A549 (cell line): ENCODE measurements at regions not wholly inside any gene's neighbourhood (a gene's known extent, or its start where the extent isn't known, plus 50 kb on each side); places are given as distances from the start of the nearest gene placed in this dataset.

Experiments
- ATAC-seq, 2 experiments: fragments of 200-7000 bp in 1 of 2; fragments of >200 bp in 1 of 2; cut with Nextera tagmentation in 1 of 2; cut with Tn5 transposase in 1 of 2; 3 replicates each; pipeline versions ENCODE4 v1.8.0 to v1.9.1; 2018 to 2020; ENCODE audit warnings: mild to moderate bottlenecking in 1 of 2, moderate library complexity in 1 of 2
- CTCF ChIA-PET: fragments of 300-600 bp; sonication (Branson Sonifier 250); formaldehyde crosslinking; extraction: SDS; loops from one replicate; lab custom pipeline; 2021; ENCODE audit warnings: antibody characterized with exemption, inconsistent platforms; lab: Yijun Ruan, JAX
- POLR2A ChIA-PET: fragments of 350-600 bp; formaldehyde crosslinking; extraction: SDS; loops from one replicate; lab custom pipeline; 2021; ENCODE audit warnings: antibody characterized with exemption, inconsistent platforms; lab: Yijun Ruan, JAX
- DNase-seq, 2 experiments: peaks; one replicate each; pipeline versions ENCODE4 v3.0.0 to v3.0.0-alpha.2; 2011 to 2016; ENCODE audit warnings: low read depth in 1 of 2, low spot score in 1 of 2
- FAIRE-seq: peaks from 2 replicates; lab custom pipeline; 2011; peaks lifted over from hg19 to GRCh38; lab: Jason Lieb, UNC
- H3K27ac ChIP-seq, 2 experiments: fragments of >200 bp; sonication (Bioruptor Twin); formaldehyde crosslinking; 3 replicates each; pipeline ENCODE4 v1.5.1; 2016 to 2017
- H3K4me1 ChIP-seq: fragments of >200 bp; sonication (Bioruptor Twin); formaldehyde crosslinking; 3 replicates; pipeline ENCODE4 v1.6.1; 2016
- H3K4me2 ChIP-seq: fragments of >200 bp; sonication (Bioruptor Twin); formaldehyde crosslinking; 3 replicates; pipeline ENCODE4 v1.6.1; 2016
- H3K4me3 ChIP-seq: fragments of >200 bp; sonication (Bioruptor Twin); formaldehyde crosslinking; 3 replicates; pipeline ENCODE4 v1.5.1; 2016
- H3K9me3 ChIP-seq: fragments of >200 bp; sonication (Bioruptor Twin); formaldehyde crosslinking; 3 replicates; pipeline ENCODE4 v1.6.1; 2016
- BHLHE40 ChIP-seq: IDR thresholded peaks from 2 replicates; pipeline ENCODE4 v1.6.1; 2012; ENCODE audit warnings: low read depth, low read length, inconsistent platforms
- CBX2 ChIP-seq: fragments of 200-600 bp; sonication (generic); IDR thresholded peaks from 2 replicates; pipeline ENCODE4 v1.6.1; 2016; ENCODE audit warnings: low read depth, mild to moderate bottlenecking, borderline replicate concordance
- EHF ChIP-seq: fragments of 250-450 bp; sonication (Bioruptor Pico); IDR thresholded peaks from 2 replicates; pipeline ENCODE4 v1.5.0; 2020; ENCODE audit warnings: mild to moderate bottlenecking
- EP300 ChIP-seq, 2 experiments: fragments of >200 bp; sonication (Bioruptor Twin); formaldehyde crosslinking; IDR thresholded peaks; 2 replicates in 1 of 2; 3 replicates in 1 of 2; pipeline ENCODE4 v1.6.1; 2016 to 2017
- FOSB ChIP-seq: fragments of 250-450 bp; sonication (Bioruptor Pico); IDR thresholded peaks from 2 replicates; pipeline ENCODE4 v1.5.0; 2020; ENCODE audit warnings: mild to moderate bottlenecking, moderate library complexity
- FOSL2 ChIP-seq, 2 experiments: fragments of 450-650 bp in 1 of 2; fragments of >200 bp in 1 of 2; sonication (Bioruptor Twin) in 1 of 2; formaldehyde crosslinking; IDR thresholded peaks; 2 replicates each; pipeline versions ENCODE4 v1.5.0 to v1.6.1; 2016 to 2020; ENCODE audit warnings: mild to moderate bottlenecking in 1 of 2, moderate library complexity in 1 of 2
- FOXS1 ChIP-seq: fragments of 250-450 bp; sonication (Bioruptor Pico); IDR thresholded peaks from 2 replicates; pipeline ENCODE4 v1.5.0; 2020; ENCODE audit warnings: mild to moderate bottlenecking, moderate library complexity
- HDAC2 ChIP-seq: fragments of 200-600 bp; sonication (generic); IDR thresholded peaks from 2 replicates; pipeline ENCODE4 v1.6.1; 2016
- HOXB5 ChIP-seq: fragments of 250-450 bp; sonication (Bioruptor Pico); IDR thresholded peaks from 2 replicates; pipeline ENCODE4 v1.5.0; 2020; ENCODE audit warnings: mild to moderate bottlenecking, moderate library complexity
- KDM1A ChIP-seq: fragments of 200-600 bp; sonication (generic); IDR thresholded peaks from 2 replicates; pipeline ENCODE4 v1.6.1; 2016; ENCODE audit warnings: low read depth, mild to moderate bottlenecking
- MAZ ChIP-seq: fragments of 150-350 bp; IDR thresholded peaks from 2 replicates; pipeline ENCODE4 v1.6.1; 2014; ENCODE audit warnings: antibody characterized with exemption, low read depth, low read length, borderline replicate concordance
- NPAS2 ChIP-seq: fragments of 250-450 bp; sonication (Bioruptor Pico); IDR thresholded peaks from 2 replicates; pipeline ENCODE4 v1.8.0; 2022; ENCODE audit warnings: mild to moderate bottlenecking, moderate library complexity, borderline replicate concordance
- NR3C1 ChIP-seq: fragments of >200 bp; sonication (Bioruptor Twin); formaldehyde crosslinking; IDR thresholded peaks from 3 replicates; pipeline ENCODE4 v1.6.1; 2017
- PHF8 ChIP-seq: fragments of 200-600 bp; sonication (generic); IDR thresholded peaks from 2 replicates; pipeline ENCODE4 v1.6.1; 2016; ENCODE audit warnings: low read depth, mild to moderate bottlenecking, antibody characterized with exemption, moderate library complexity, borderline replicate concordance
- POLR2AphosphoS2 ChIP-seq: conservative IDR thresholded peaks from 2 replicates; pipeline ENCODE4 v1.6.1; 2012; ENCODE audit warnings: low read length, improper control_type of control experiment, inconsistent platforms
- RAD21 ChIP-seq, 2 experiments: fragments of >200 bp in 1 of 2; sonication (Bioruptor Twin) in 1 of 2; formaldehyde crosslinking in 1 of 2; IDR thresholded peaks in 1 of 2; conservative IDR thresholded peaks in 1 of 2; 2 replicates in 1 of 2; 3 replicates in 1 of 2; pipeline ENCODE4 v1.6.1; 2012 to 2018; ENCODE audit warnings: inconsistent platforms in 1 of 2
- RARB ChIP-seq: fragments of 250-450 bp; sonication (Bioruptor Pico); IDR thresholded peaks from 2 replicates; pipeline ENCODE4 v1.8.0; 2021; ENCODE audit warnings: mild to moderate bottlenecking, moderate library complexity
- RFX5 ChIP-seq: fragments of 450-650 bp; IDR thresholded peaks from 2 replicates; pipeline ENCODE4 v1.7.1; 2014; ENCODE audit warnings: antibody characterized with exemption, mild to moderate bottlenecking, moderate library complexity
- SREBF2 ChIP-seq: fragments of 450-650 bp; IDR thresholded peaks from 2 replicates; pipeline ENCODE4 v1.6.1; 2014; ENCODE audit warnings: mild to moderate bottlenecking, moderate library complexity
- TFCP2L1 ChIP-seq: fragments of 250-450 bp; sonication (Bioruptor Pico); IDR thresholded peaks from 2 replicates; pipeline ENCODE4 v1.5.0; 2021; ENCODE audit warnings: mild to moderate bottlenecking
- ZNF302 ChIP-seq: fragments of 250-450 bp; sonication (Bioruptor Pico); IDR thresholded peaks from 2 replicates; pipeline ENCODE4 v1.9.0; 2021; ENCODE audit warnings: inconsistent platforms, mild to moderate bottlenecking, moderate library complexity
- ZSCAN20 ChIP-seq: fragments of 250-450 bp; sonication (Bioruptor Pico); IDR thresholded peaks from 2 replicates; pipeline ENCODE4 v1.8.0; 2022; ENCODE audit warnings: mild to moderate bottlenecking, moderate library complexity
- WGBS: methylation state at CpG from one replicate; pipeline ENCODE4 v1.1.6; 2017; ENCODE audit errors: missing lambda C conversion rate; 5-methylcytosine and 5-hydroxymethylcytosine counted together
- TF ChIP-seq, protein P1 (sequence below): fragments of >200 bp; sonication (Bioruptor Twin); formaldehyde crosslinking; IDR thresholded peaks from 2 replicates; pipeline ENCODE4 v1.6.1; 2016
- TF ChIP-seq, protein P2 (sequence below): fragments of >200 bp; sonication (Bioruptor Twin); formaldehyde crosslinking; IDR thresholded peaks from 3 replicates; pipeline ENCODE4 v1.5.1; 2016
- TF ChIP-seq, protein P3 (sequence below): fragments of >200 bp; sonication (Bioruptor Twin); formaldehyde crosslinking; IDR thresholded peaks from 3 replicates; pipeline ENCODE4 v1.6.1; 2016
- TF ChIP-seq, protein P4 (sequence below): IDR thresholded peaks from 2 replicates; pipeline ENCODE4 v1.6.1; 2012
- TF ChIP-seq, protein P5 (sequence below): fragments of 200-600 bp; sonication (generic); IDR thresholded peaks from 2 replicates; pipeline ENCODE4 v1.6.1; 2016; ENCODE audit warnings: antibody characterized with exemption, mild to moderate bottlenecking, moderate library complexity

DNA sequence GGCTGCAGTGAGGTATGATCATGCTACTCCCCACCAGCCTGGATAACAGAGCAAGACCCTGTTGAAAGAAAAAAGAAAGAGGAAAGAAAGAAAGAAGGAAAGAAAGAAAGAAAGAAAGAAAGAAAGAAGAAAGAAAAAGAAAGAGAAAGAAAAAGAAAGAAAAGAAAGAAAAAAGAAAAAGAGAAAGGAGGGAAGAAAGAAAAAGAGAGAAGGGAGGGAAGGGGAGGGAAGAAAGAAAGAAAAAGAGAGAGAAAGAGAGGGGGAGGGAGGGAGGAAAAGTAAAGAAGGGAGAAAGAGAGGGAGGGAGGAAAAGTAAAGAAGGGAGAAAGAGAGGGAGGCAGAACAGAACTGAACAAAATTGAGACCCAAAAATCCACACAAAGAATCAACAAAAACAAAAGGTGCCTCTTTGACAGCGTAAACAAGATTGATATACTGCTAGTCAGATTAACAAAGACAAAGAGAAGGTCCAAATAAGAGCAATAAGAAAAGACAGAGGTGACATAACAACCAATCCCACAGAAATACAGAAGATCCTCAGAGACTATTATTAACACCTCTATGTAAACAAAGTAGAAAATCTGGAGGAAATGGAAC lies 293.9 kb upstream of the AMIGO2 start:
- H3K27ac ChIP-seq: peak overlapping the region; percentile 67 to 95; a peak in 5 of 6 replicates
- no peak overlapping the region for H3K4me2 ChIP-seq
- ChIA-PET POLR2A (no interaction called here), CTCF (no interaction called here)
- peaks cover 19% of the 10 kb centered on the region for H3K4me1 ChIP-seq
- peaks cover 11% of the 10 kb centered on the region; the same call in 2 of the 3 replicates for H3K9me3 ChIP-seq
- FAIRE-seq (no peak), DNase-seq (no peak), ATAC-seq (no peak)
- no peak for TF ChIP-seq FOXS1 (CRISPR knock-in tag)
- no peak for TF ChIP-seq HOXB5 (CRISPR knock-in tag)
- no peak for TF ChIP-seq RARB (CRISPR knock-in tag)
- no peak for TF ChIP-seq SREBF2
- no peak for TF ChIP-seq MAZ
- TF ChIP-seq ZSCAN20 (CRISPR knock-in tag): no peak
- TF ChIP-seq EHF (CRISPR knock-in tag): no peak
- TF ChIP-seq PHF8: no peak
- TF ChIP-seq, protein P1, sequence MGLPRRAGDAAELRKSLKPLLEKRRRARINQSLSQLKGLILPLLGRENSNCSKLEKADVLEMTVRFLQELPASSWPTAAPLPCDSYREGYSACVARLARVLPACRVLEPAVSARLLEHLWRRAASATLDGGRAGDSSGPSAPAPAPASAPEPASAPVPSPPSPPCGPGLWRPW: no peak
- H3K4me3 ChIP-seq: no peak overlapping the region
- WGBS: 86% methylated on average over 1 of the region's 1 CpG

DNA sequence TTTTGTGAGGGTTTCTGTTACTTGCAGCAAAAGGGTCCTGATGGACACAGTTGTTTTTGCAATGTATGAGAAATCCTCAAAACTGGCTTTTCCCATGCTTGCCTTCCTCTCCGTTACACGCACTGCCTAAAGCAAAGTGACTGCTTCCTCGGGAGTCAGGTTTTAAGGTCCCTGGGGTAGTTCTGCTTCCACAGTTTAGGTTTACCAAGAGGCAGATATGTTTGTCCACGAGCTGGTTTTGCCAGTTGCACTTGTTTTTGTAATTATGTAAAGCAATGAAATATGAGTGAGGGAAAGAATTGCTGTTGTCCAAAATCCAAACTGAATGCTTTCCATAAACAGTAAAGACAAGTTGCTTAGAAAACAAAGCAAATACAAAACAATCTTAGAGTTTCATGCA lies 290.7 kb upstream of the AMIGO2 start:
- H3K4me1 ChIP-seq: no peaks in the 10 kb centered on the region
- POLR2A ChIA-PET: no interaction called here
- no peak overlapping the region for H3K4me3 ChIP-seq
- H3K27ac ChIP-seq: peak overlapping the region in 1 of 2 experiments; percentile 51; a peak in 3 of 6 replicates
- no peak for DNase-seq
- TF ChIP-seq, protein P2, sequence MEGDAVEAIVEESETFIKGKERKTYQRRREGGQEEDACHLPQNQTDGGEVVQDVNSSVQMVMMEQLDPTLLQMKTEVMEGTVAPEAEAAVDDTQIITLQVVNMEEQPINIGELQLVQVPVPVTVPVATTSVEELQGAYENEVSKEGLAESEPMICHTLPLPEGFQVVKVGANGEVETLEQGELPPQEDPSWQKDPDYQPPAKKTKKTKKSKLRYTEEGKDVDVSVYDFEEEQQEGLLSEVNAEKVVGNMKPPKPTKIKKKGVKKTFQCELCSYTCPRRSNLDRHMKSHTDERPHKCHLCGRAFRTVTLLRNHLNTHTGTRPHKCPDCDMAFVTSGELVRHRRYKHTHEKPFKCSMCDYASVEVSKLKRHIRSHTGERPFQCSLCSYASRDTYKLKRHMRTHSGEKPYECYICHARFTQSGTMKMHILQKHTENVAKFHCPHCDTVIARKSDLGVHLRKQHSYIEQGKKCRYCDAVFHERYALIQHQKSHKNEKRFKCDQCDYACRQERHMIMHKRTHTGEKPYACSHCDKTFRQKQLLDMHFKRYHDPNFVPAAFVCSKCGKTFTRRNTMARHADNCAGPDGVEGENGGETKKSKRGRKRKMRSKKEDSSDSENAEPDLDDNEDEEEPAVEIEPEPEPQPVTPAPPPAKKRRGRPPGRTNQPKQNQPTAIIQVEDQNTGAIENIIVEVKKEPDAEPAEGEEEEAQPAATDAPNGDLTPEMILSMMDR: no peak
- TF ChIP-seq BHLHE40 (no peak), KDM1A (no peak)
- 82% methylated on average over 4 of the region's 4 CpGs for WGBS
- ATAC-seq: no peak
- CTCF ChIA-PET: interaction anchor here (0.6 to 2.2 kb wide), 2 partner anchors 27 to 345 kb away, joined by 3 to 5 read pairs; no protein-coding TSS in a partner anchor
- 0 out of 3 replicates have a peak, but pooled peaks cover 5% of the 10 kb centered on the region for H3K9me3 ChIP-seq
- H3K4me2 ChIP-seq: no peak overlapping the region
- no peak for FAIRE-seq

DNA sequence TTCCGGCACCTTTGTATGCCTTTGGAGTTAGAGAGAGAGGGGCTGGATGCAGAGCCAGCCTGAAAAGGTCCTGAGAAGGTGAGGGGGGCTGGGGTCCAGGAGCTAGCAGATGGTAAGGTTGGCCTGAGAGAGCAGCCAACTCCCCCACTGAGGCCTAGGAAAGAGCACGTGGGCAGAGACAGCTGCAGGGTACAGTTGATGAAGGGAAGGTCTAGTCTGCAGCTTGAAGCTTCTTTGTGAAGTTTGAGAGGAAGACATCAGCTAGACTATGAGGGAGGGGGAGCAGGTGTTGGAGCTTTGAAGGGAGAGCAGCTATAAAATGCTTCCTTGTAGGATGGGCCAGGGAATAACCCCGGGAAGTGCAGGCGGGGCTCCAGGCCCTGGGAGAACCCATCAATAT lies 289.3 kb upstream of the AMIGO2 start:
- no peak for FAIRE-seq
- Histone ChIP-seq H3K4me2 (no peak overlapping the region), H3K4me3 (no peak overlapping the region), H3K4me1 (0 out of 3 replicates have a peak, but pooled peaks cover 2% of the 10 kb centered on the region), H3K27ac (peak overlapping the region in 1 of 2 experiments; percentile 50; a peak in 3 of 6 replicates), H3K9me3 (0 out of 3 replicates have a peak, but pooled peaks cover 2% of the 10 kb centered on the region)
- POLR2A ChIA-PET: no interaction called here
- no peak for ATAC-seq
- no peak for DNase-seq
- CTCF ChIA-PET: no interaction called here
- TF ChIP-seq NPAS2 (no peak), NR3C1 (no peak), RFX5 (no peak), CBX2 (no peak), HDAC2 (no peak), ZNF302 (CRISPR knock-in tag) (no peak), KDM1A (no peak), EP300 (IDR thresholded peaks at IDR 0.05) (no peak), FOSB (CRISPR knock-in tag) (no peak), ZSCAN20 (CRISPR knock-in tag) (no peak), TFCP2L1 (CRISPR knock-in tag) (no peak), FOSL2 (IDR thresholded peaks at IDR 0.05) (no peak), FOSL2 (CRISPR knock-in tag; IDR thresholded peaks at IDR 0.05) (no peak), POLR2AphosphoS2 (no peak), RARB (CRISPR knock-in tag) (no peak), RAD21 (conservative IDR thresholded peaks at IDR 0.05 in 1 of 2, IDR thresholded peaks at IDR 0.05 in 1 of 2) (no peak), FOXS1 (CRISPR knock-in tag) (no peak), EHF (CRISPR knock-in tag) (no peak)
- TF ChIP-seq, protein P3, sequence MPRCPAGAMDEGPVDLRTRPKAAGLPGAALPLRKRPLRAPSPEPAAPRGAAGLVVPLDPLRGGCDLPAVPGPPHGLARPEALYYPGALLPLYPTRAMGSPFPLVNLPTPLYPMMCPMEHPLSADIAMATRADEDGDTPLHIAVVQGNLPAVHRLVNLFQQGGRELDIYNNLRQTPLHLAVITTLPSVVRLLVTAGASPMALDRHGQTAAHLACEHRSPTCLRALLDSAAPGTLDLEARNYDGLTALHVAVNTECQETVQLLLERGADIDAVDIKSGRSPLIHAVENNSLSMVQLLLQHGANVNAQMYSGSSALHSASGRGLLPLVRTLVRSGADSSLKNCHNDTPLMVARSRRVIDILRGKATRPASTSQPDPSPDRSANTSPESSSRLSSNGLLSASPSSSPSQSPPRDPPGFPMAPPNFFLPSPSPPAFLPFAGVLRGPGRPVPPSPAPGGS: no peak
- TF ChIP-seq, protein P4, sequence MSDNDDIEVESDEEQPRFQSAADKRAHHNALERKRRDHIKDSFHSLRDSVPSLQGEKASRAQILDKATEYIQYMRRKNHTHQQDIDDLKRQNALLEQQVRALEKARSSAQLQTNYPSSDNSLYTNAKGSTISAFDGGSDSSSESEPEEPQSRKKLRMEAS: no peak
- TF ChIP-seq, protein P5, sequence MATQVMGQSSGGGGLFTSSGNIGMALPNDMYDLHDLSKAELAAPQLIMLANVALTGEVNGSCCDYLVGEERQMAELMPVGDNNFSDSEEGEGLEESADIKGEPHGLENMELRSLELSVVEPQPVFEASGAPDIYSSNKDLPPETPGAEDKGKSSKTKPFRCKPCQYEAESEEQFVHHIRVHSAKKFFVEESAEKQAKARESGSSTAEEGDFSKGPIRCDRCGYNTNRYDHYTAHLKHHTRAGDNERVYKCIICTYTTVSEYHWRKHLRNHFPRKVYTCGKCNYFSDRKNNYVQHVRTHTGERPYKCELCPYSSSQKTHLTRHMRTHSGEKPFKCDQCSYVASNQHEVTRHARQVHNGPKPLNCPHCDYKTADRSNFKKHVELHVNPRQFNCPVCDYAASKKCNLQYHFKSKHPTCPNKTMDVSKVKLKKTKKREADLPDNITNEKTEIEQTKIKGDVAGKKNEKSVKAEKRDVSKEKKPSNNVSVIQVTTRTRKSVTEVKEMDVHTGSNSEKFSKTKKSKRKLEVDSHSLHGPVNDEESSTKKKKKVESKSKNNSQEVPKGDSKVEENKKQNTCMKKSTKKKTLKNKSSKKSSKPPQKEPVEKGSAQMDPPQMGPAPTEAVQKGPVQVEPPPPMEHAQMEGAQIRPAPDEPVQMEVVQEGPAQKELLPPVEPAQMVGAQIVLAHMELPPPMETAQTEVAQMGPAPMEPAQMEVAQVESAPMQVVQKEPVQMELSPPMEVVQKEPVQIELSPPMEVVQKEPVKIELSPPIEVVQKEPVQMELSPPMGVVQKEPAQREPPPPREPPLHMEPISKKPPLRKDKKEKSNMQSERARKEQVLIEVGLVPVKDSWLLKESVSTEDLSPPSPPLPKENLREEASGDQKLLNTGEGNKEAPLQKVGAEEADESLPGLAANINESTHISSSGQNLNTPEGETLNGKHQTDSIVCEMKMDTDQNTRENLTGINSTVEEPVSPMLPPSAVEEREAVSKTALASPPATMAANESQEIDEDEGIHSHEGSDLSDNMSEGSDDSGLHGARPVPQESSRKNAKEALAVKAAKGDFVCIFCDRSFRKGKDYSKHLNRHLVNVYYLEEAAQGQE: no peak
- 74% methylated on average over 4 of the region's 4 CpGs for WGBS
